Osteoblast (primary cell): ENCODE measurements at regions not wholly inside any gene's neighbourhood (a gene's known extent, or its start where the extent isn't known, plus 50 kb on each side); places are given as distances from the start of the nearest gene placed in this dataset.
A peak's percentile ranks its signal among the peaks of the same experiment; 100 is the strongest.

Experiments
- DNase-seq: peaks from one replicate; pipeline ENCODE4 v3.0.0; 2011; ENCODE audit warnings: low spot score, mixed read lengths; ENCODE audit not compliant: insufficient read length; ENCODE audit errors: missing footprints
- H2AFZ ChIP-seq: 2 replicates; pipeline ENCODE4 v1.6.0; 2011; ENCODE audit warnings: mild to moderate bottlenecking, low read length
- H3K27ac ChIP-seq: 2 replicates; pipeline ENCODE4 v1.5.1; 2011; ENCODE audit warnings: mild to moderate bottlenecking, low read depth, low read length, moderate library complexity
- H3K27me3 ChIP-seq: 2 replicates; pipeline ENCODE4 v1.6.0; 2012; ENCODE audit warnings: mild to moderate bottlenecking, control low read depth, inconsistent platforms, low read length, moderate library complexity; ENCODE audit not compliant: insufficient read depth
- H3K36me3 ChIP-seq: 2 replicates; pipeline ENCODE4 v1.5.1; 2011; ENCODE audit warnings: mild to moderate bottlenecking, low read length, control low read depth, moderate library complexity; ENCODE audit not compliant: insufficient read depth
- H3K4me1 ChIP-seq: 2 replicates; pipeline ENCODE4 v1.5.1; 2011; ENCODE audit warnings: mild to moderate bottlenecking, low read length, control low read depth, moderate library complexity; ENCODE audit not compliant: insufficient read depth
- H3K4me2 ChIP-seq: 2 replicates; pipeline ENCODE4 v1.6.0; 2011; ENCODE audit warnings: mild to moderate bottlenecking, low read length; ENCODE audit not compliant: insufficient read depth
- H3K4me3 ChIP-seq: fragments of 200-600 bp; sonication (generic); 3 replicates; pipeline ENCODE4 v1.5.1; 2012; ENCODE audit warnings: mild to moderate bottlenecking, low read length, inconsistent platforms; ENCODE audit not compliant: insufficient read depth
- H3K79me2 ChIP-seq: 2 replicates; pipeline ENCODE4 v1.6.0; 2012; ENCODE audit warnings: mild to moderate bottlenecking, low read length, control low read depth, inconsistent platforms; ENCODE audit not compliant: insufficient read depth
- H3K9me3 ChIP-seq: 2 replicates; pipeline ENCODE4 v1.5.1; 2011; ENCODE audit warnings: low read depth, low read length, control low read depth
- H4K20me1 ChIP-seq: 2 replicates; pipeline ENCODE4 v1.6.0; 2012; ENCODE audit warnings: mild to moderate bottlenecking, low read length, control low read depth; ENCODE audit not compliant: insufficient read depth
- CTCF ChIP-seq: IDR thresholded peaks from 2 replicates; pipeline ENCODE4 v1.5.1; 2011; ENCODE audit warnings: mild to moderate bottlenecking, low read depth, low read length, moderate library complexity; ENCODE audit errors: extremely low read depth

GRCh38 chr6:164396071-164397047 lies 913.0 kb downstream of the C6orf118 start:
- Histone ChIP-seq H4K20me1 (no peaks in the 10 kb centered on the region), H3K27me3 (no peaks in the 10 kb centered on the region), H3K4me3 (no peak overlapping the region), H3K9me3 (no peaks in the 10 kb centered on the region), H3K4me1 (no peaks in the 10 kb centered on the region), H3K27ac (no peak overlapping the region), H3K4me2 (no peak overlapping the region), H3K79me2 (no peaks in the 10 kb centered on the region), H2AFZ (peak overlapping the region; percentile 22), H3K36me3 (no peaks in the 10 kb centered on the region)
- no peak for DNase-seq
- TF ChIP-seq CTCF, result no peak

DNA sequence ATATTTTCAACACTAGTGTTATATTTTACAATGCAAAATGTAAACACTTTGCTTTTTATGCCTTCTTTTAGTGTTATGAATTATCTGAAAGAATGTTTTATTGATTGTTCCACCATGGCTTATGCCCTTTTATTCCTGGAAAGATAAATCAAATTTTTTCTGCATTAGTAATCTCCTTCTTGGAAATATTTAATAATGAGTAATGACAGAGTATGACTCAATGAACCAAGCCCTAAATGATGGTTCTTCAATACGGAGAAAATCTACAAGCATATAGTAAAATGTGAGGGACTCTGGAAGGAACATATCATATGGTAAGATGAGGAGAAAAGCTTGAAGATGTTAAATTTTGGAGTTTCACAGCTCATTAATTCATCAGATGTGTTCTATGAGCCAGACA lies 929.6 kb downstream of the C6orf118 start:
- no peak for DNase-seq
- H3K27me3 ChIP-seq, result no peaks in the 10 kb centered on the region
- no peak overlapping the region for H3K27ac ChIP-seq
- H3K4me2 ChIP-seq, result no peak overlapping the region
- H3K79me2 ChIP-seq, result no peaks in the 10 kb centered on the region
- H3K36me3 ChIP-seq, result no peaks in the 10 kb centered on the region
- H4K20me1 ChIP-seq, result no peaks in the 10 kb centered on the region
- peaks cover 2% of the 10 kb centered on the region for H3K9me3 ChIP-seq
- no peak overlapping the region for H2AFZ ChIP-seq
- no peaks in the 10 kb centered on the region for H3K4me1 ChIP-seq
- TF ChIP-seq CTCF, result no peak
- H3K4me3 ChIP-seq, result no peak overlapping the region

DNA sequence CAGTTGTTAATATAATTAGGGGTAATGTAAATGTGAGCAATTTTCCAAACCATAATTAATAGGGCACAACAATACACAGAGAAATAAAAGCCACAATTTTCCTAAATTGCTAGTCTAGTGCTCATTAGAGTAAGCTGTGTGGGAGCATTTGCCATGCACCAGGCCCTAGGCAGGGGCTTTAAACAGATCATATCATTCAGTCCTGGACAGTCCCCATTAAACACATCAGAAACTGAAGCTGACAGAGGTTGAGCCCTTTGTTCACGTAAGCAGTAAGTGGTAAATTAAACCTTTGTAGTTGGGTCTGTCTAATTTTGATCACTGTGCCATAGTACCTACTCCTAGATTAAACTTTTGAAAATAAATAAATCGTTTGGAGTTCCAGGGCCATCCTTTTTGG lies 931.1 kb downstream of the C6orf118 start:
- no peak for DNase-seq
- Histone ChIP-seq H4K20me1 (no peaks in the 10 kb centered on the region), H3K79me2 (no peaks in the 10 kb centered on the region), H3K4me2 (no peak overlapping the region), H3K27ac (no peak overlapping the region), H3K9me3 (peaks cover 4% of the 10 kb centered on the region), H3K4me1 (no peaks in the 10 kb centered on the region), H2AFZ (no peak overlapping the region), H3K36me3 (no peaks in the 10 kb centered on the region), H3K4me3 (no peak overlapping the region), H3K27me3 (no peaks in the 10 kb centered on the region)
- no peak for TF ChIP-seq CTCF

GRCh38 chr6:164377348-164377918 lies 932.0 kb downstream of the C6orf118 start:
- peaks cover 4% of the 10 kb centered on the region for H3K9me3 ChIP-seq
- H3K4me3 ChIP-seq, result no peak overlapping the region
- no peak for DNase-seq

More at GRCh38 chr6:164377348-164377918, 932.0 kb downstream of the C6orf118 start:
- Histone ChIP-seq H3K79me2 (no peaks in the 10 kb centered on the region), H3K27ac (no peak overlapping the region), H3K36me3 (no peaks in the 10 kb centered on the region), H4K20me1 (no peaks in the 10 kb centered on the region), H3K27me3 (no peaks in the 10 kb centered on the region), H3K4me1 (no peaks in the 10 kb centered on the region), H2AFZ (no peak overlapping the region), H3K4me2 (no peak overlapping the region)
- no peak for TF ChIP-seq CTCF
